ENCODE measurements at regions not wholly inside any gene's neighbourhood (a gene's known extent, or its start where the extent isn't known, plus 50 kb on each side); places are given as distances from the start of the nearest gene placed in this dataset.

DNA sequence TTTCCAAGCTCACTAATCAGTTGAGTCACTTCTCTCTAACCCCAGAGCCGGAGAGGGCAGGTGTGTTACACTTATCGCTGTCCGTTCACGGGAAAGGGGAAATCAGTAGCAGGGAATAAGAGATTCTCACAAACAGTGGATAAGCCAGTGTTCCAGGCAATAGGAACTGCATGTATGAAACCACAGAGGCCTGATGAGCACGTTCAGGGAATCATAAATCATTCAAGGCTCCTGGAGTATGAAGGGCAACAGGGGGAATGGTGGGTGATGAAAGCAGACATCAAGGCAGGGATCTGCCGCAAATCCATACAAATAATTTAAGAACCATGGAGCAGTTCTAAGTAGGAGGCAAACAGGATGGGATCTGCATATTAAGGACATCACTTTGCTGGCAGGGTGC, 59.1 kb upstream of the ADGRG2 start:
- TF ChIP-seq, protein P1, sequence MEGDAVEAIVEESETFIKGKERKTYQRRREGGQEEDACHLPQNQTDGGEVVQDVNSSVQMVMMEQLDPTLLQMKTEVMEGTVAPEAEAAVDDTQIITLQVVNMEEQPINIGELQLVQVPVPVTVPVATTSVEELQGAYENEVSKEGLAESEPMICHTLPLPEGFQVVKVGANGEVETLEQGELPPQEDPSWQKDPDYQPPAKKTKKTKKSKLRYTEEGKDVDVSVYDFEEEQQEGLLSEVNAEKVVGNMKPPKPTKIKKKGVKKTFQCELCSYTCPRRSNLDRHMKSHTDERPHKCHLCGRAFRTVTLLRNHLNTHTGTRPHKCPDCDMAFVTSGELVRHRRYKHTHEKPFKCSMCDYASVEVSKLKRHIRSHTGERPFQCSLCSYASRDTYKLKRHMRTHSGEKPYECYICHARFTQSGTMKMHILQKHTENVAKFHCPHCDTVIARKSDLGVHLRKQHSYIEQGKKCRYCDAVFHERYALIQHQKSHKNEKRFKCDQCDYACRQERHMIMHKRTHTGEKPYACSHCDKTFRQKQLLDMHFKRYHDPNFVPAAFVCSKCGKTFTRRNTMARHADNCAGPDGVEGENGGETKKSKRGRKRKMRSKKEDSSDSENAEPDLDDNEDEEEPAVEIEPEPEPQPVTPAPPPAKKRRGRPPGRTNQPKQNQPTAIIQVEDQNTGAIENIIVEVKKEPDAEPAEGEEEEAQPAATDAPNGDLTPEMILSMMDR (IDR thresholded peaks at IDR 0.05), result no peak
- TF ChIP-seq, protein P2, sequence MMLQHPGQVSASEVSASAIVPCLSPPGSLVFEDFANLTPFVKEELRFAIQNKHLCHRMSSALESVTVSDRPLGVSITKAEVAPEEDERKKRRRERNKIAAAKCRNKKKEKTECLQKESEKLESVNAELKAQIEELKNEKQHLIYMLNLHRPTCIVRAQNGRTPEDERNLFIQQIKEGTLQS (CRISPR knock-in tag; conservative IDR thresholded peaks at IDR 0.05), result no peak
